HFF-Myc (cell line): ENCODE measurements at regions not wholly inside any gene's neighbourhood (a gene's known extent, or its start where the extent isn't known, plus 50 kb on each side); places are given as distances from the start of the nearest gene placed in this dataset.
"Not testable (repeated sequence)": the region's sequence is repeated elsewhere in the genome, so short reads cannot be mapped to it uniquely, and the experiment has no call there.

Experiments used
- DNase-seq: peaks from one replicate; pipeline ENCODE4 v3.0.0-alpha.2; 2011; ENCODE audit warnings: low read depth; ENCODE audit errors: extremely low read depth
- H3K4me3 ChIP-seq: replicated peaks from 2 replicates; pipeline ENCODE4 v1.5.1; 2011; ENCODE audit warnings: low read depth, mild to moderate bottlenecking, control low read depth, low read length
- CTCF ChIP-seq: IDR thresholded peaks from 2 replicates; pipeline ENCODE4 v1.5.1; 2012; ENCODE audit warnings: mild to moderate bottlenecking, low read depth, low read length, control low read depth; ENCODE audit errors: missing control alignments

- H3K4me3 ChIP-seq, result no peak overlapping the region
- DNase-seq, result no peak
- peak; percentile 22 for TF ChIP-seq CTCF
These were observed 545.8 kb upstream of the ARRDC3 start for GRCh38 chr5:91928754-91929521.

- no peak for TF ChIP-seq CTCF
- DNase-seq, result no peak
- no peak overlapping the region for H3K4me3 ChIP-seq
These were observed 544.3 kb upstream of the ARRDC3 start for GRCh38 chr5:91927439-91927838.

- no peak for DNase-seq
- no peak for TF ChIP-seq CTCF
These were observed 542.1 kb upstream of the ARRDC3 start for GRCh38 chr5:91925249-91925648.

GRCh38 chr5:91917037-91917814 is 534.1 kb upstream of the ARRDC3 start:
- not testable (repeated sequence) for H3K4me3 ChIP-seq, DNase-seq

More at GRCh38 chr5:91925249-91925648, 542.1 kb upstream of the ARRDC3 start:
- no peak overlapping the region for H3K4me3 ChIP-seq

GRCh38 chr5:91910655-91911054 is 527.5 kb upstream of the ARRDC3 start:
- no peak for DNase-seq
- H3K4me3 ChIP-seq, result no peak overlapping the region
- no peak for TF ChIP-seq CTCF

- DNase-seq, result no peak
- no peak overlapping the region for H3K4me3 ChIP-seq
- TF ChIP-seq CTCF, result no peak
These were observed 527.1 kb upstream of the ARRDC3 start for GRCh38 chr5:91910247-91910646.

GRCh38 chr5:91906494-91906893 is 523.4 kb upstream of the ARRDC3 start:
- no peak for DNase-seq

More at GRCh38 chr5:91906494-91906893, 523.4 kb upstream of the ARRDC3 start:
- TF ChIP-seq CTCF, result no peak
- no peak overlapping the region for H3K4me3 ChIP-seq
